ENCODE measurements at regions not wholly inside any gene's neighbourhood (a gene's known extent, or its start where the extent isn't known, plus 50 kb on each side); places are given as distances from the start of the nearest gene placed in this dataset.

GRCh38 chr4:43983610-43984009, 465.0 kb downstream of the KCTD8 start:
- DNase-seq (ENCODE audit: low spot score), result no peak

- no peak for DNase-seq (ENCODE audit: low spot score)
Measured at GRCh38 chr4:43987331-43987944, 461.2 kb downstream of the KCTD8 start.

GRCh38 chr4:43990551-43990950, 458.1 kb downstream of the KCTD8 start:
- DNase-seq (ENCODE audit: low spot score), result no peak

GRCh38 chr4:43990963-43991362, 457.6 kb downstream of the KCTD8 start:
- DNase-seq (ENCODE audit: low spot score), result no peak

- no peak for DNase-seq (ENCODE audit: low spot score)
Measured at GRCh38 chr4:43992552-43992951, 456.1 kb downstream of the KCTD8 start.

GRCh38 chr4:43993196-43993902, 455.3 kb downstream of the KCTD8 start:
- no peak for DNase-seq (ENCODE audit: low spot score)

GRCh38 chr4:43999669-44000068, 448.9 kb downstream of the KCTD8 start:
- no peak for DNase-seq (ENCODE audit: low spot score)

GRCh38 chr4:44002368-44002767, 446.2 kb downstream of the KCTD8 start:
- DNase-seq (ENCODE audit: low spot score), result no peak

DNA sequence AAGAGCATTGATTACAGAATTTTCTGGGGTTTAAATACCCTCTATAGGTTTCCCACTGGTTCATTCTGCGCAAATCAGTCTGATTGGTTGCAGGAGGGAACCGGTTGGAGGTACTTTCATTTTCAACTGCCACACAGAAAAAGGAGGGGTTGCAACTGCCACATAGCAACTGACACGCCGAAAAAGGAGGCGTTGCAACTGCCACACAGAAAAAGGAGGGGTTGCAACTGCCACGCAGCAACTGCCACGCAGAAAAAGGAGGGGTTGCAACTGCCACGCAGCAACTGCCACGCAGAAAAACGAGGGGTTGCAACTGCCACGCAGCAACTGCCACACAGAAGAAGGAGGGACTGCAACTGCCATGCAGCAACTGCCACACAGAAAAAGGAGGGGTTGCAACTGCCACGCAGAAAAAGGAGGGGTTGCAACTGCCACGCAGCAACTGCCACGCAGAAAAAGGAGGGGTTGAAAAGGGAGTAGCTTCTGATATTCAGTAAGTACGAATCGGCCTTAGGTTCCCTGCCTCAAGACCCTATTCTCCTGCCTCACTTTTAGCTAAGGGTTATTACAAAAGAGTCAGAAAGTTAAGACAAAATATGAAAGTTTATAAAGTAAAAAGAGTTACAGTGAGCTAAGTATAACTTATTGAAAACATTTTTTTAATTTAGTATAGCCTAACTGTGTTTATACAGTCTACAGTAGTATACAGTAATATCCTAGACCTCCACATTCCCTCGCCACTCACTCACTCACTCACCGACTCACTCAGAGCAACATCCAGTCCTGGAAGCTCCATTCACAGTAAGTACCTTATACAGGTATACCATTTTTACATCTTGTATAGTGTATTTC, 431.8 kb downstream of the KCTD8 start:
- no peak for DNase-seq (ENCODE audit: low spot score)

DNA sequence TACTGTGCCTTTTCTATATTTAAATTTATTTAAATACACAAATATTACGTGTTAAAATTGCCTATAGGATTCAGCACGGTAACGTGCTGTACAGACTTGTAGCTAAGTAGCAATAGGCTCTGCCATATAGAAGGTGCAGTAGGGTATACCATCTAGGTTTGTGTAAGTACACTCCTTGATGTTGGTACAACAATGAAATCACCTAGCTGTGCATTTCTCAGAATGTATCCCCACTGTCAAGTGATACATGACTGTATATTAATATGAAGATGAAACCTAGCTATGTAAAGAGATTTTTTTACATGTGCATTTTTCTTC, 431.2 kb downstream of the KCTD8 start:
- DNase-seq (ENCODE audit: low spot score), result no peak

GRCh38 chr4:44019721-44020120, 428.9 kb downstream of the KCTD8 start:
- no peak for DNase-seq (ENCODE audit: low spot score)

GRCh38 chr4:44025376-44026020, 423.1 kb downstream of the KCTD8 start:
- DNase-seq (ENCODE audit: low spot score), result no peak

- no peak for DNase-seq (ENCODE audit: low spot score)
Measured at GRCh38 chr4:44038811-44039210, 409.8 kb downstream of the KCTD8 start.

DNA sequence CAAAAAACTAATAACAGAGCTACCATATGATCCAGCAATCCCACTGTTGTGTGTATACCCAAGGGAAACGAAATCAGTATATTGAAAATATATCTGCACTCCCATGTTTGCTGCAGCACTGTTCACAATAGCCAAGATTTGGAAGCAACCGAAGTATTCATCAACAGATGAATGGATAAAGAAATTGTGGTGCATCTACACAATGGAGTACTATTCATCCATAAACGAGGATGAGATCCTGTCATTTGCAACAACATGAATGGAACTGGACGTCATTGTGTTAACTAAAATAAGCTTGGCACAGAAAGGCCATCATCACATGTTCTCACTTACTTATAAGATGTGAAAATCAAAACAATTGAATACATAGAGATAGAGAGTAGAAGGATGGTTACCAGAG, 402.1 kb downstream of the KCTD8 start:
- no peak for DNase-seq (ENCODE audit: low spot score)

GRCh38 chr4:44056721-44057151, 391.9 kb downstream of the KCTD8 start:
- no peak for DNase-seq (ENCODE audit: low spot score)

DNA sequence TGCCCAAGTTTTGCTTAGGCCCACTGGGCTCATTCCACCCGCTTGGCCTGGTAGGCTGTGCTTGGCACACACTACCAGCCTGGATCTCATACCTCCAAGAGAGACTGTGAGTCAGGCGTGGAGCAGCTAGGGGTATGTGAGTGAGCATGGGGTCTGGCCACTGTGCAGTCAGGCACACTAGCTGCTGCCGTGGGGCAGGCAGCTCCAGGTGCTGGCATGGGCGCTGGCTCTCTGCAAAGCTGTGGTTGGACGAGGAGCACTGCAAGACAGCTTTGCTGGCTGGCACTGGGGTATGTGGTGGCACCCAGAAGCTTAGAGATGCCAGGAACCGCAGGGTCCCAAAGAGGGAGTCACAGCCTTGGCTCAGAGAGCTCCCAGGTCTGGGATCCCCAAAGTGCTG, 377.8 kb downstream of the KCTD8 start:
- DNase-seq (ENCODE audit: low spot score), result no peak

DNA sequence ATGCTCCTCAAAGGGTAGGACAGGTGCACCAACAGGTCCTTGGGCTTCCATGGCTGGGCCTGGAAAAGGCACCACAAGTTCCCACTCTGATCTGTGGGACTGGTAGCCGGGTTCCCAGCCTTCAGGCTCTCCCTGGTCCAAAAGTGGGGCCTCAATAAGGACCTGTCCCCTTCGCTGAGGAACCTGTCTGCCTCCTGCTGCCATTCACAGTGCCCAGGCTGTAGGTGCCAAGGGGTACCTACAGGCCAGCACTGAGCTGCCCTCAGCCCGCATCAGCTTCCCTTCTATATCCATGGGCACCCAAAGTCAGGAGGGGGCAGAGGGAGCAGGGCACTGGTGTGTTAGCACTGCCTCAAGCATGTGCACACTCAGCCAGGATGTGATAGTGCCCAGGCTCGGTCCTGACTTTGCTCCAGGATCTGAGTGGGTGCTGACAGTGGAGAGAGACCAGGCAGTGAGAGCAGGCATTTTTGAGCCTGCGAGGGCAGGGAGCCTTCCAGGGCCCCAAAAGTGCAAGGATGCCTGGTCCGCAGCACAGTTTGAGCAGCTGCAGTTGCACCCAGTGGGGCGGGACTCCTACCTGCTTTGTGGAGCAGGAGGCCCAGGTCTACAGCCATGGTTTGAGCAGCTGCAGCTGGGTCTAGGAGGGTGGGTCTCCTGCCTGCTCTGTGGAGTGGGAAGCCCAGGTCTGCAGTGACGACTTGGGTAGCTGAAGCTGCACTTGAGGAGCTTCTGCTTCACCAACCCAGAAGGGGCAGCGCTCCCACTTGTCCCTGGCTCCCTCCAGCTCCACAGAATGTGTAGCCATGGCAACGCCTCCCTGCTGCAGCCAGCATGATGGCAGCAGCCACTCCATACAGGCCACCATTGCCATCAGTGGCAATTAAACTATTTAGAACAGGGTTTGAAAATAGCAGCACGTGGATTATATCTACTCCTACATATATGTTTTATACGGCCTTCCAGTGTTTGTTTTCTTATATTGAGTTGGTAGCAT, 376.4 kb downstream of the KCTD8 start:
- DNase-seq (ENCODE audit: low spot score), result no peak

GRCh38 chr4:44086753-44087152, 361.9 kb downstream of the KCTD8 start:
- DNase-seq (ENCODE audit: low spot score), result no peak

GRCh38 chr4:44093390-44093789, 355.2 kb downstream of the KCTD8 start:
- no peak for DNase-seq (ENCODE audit: low spot score)

GRCh38 chr4:44098973-44099372, 349.6 kb downstream of the KCTD8 start:
- DNase-seq (ENCODE audit: low spot score), result no peak

- DNase-seq (ENCODE audit: low spot score), result no peak
Measured at GRCh38 chr4:44100456-44100855, 348.2 kb downstream of the KCTD8 start.
